Small intestine (tissue), 7 donors: ENCODE measurements at regions not wholly inside any gene's neighbourhood (a gene's known extent, or its start where the extent isn't known, plus 50 kb on each side); places are given as distances from the start of the nearest gene placed in this dataset.
"Not testable (repeated sequence)": the region's sequence is repeated elsewhere in the genome, so short reads cannot be mapped to it uniquely, and the experiment has no call there.

Source experiments
- DNase-seq, 2 donors: peaks; one replicate each; pipeline versions ENCODE4 v3.0.0 to v3.0.0-alpha.2; 2013
- FAIRE-seq: peaks from 2 replicates; lab custom pipeline; 2012; peaks lifted over from hg19 to GRCh38; lab: Jason Lieb, UNC
- H3K27ac ChIP-seq, 3 donors: one replicate each; pipeline ENCODE4 v1.5.1; 2013; ENCODE audit warnings: low read length in 2 of 3, mild to moderate bottlenecking in 2 of 3, control low read depth in 1 of 3, inconsistent platforms in 1 of 3, low read depth in 1 of 3, moderate library complexity in 1 of 3
- H3K27me3 ChIP-seq, 3 donors: one replicate each; pipeline ENCODE4 v1.6.1; 2013; ENCODE audit warnings: low read length in 3 of 3, inconsistent platforms in 1 of 3; ENCODE audit not compliant: control insufficient read depth in 3 of 3, insufficient read depth in 3 of 3
- H3K36me3 ChIP-seq, 3 donors: one replicate each; pipeline ENCODE4 v1.6.1; 2013; ENCODE audit warnings: low read length in 3 of 3, inconsistent platforms in 1 of 3, low read depth in 1 of 3, mild to moderate bottlenecking in 1 of 3, moderate library complexity in 1 of 3; ENCODE audit not compliant: control insufficient read depth in 3 of 3, insufficient read depth in 2 of 3
- H3K4me1 ChIP-seq, 3 donors: one replicate each; pipeline ENCODE4 v1.6.1; 2013; ENCODE audit warnings: low read length in 2 of 3, inconsistent platforms in 1 of 3, low read depth in 1 of 3, mild to moderate bottlenecking in 1 of 3, moderate library complexity in 1 of 3; ENCODE audit not compliant: control insufficient read depth in 3 of 3, insufficient read depth in 2 of 3
- H3K4me3 ChIP-seq, 3 donors: one replicate each; pipeline ENCODE4 v1.5.1; 2013; ENCODE audit warnings: low read length in 3 of 3, control low read depth in 1 of 3, inconsistent platforms in 1 of 3, low read depth in 1 of 3, mild to moderate bottlenecking in 1 of 3, moderate library complexity in 1 of 3
- H3K9me3 ChIP-seq, 2 donors: one replicate each; pipeline ENCODE4 v1.6.1; 2013; ENCODE audit warnings: low read depth in 1 of 2, low read length in 1 of 2; ENCODE audit not compliant: control insufficient read depth in 2 of 2, insufficient read depth in 1 of 2
- WGBS, 3 donors: extraction: QIAGEN DNeasy Blood & Tissue Kit; methylation state at CpG; one replicate each; pipeline ENCODE4 v1.1.7; 2013; 5-methylcytosine and 5-hydroxymethylcytosine counted together
- donor health status: healthy with polysubstance abuse.
- donor health status: control.
- donor health status: control.
- donor health status: Bipolar disorder and iron deficiency.
- donor health status: healthy.

- not testable (repeated sequence) for H3K9me3 ChIP-seq, DNase-seq, H3K4me1 ChIP-seq, H3K27ac ChIP-seq, FAIRE-seq, H3K4me3 ChIP-seq, H3K27me3 ChIP-seq, H3K36me3 ChIP-seq
- 73 to 85% (median 80%) methylated on average over 13 of the region's 13 CpGs for WGBS, 3 donors
Measured at GRCh38 chr1:30458730-30459485, 264.5 kb downstream of the MATN1 start.

GRCh38 chr1:30452925-30453324 is 270.5 kb downstream of the MATN1 start:
- H3K27me3 ChIP-seq: no peaks in the 10 kb centered on the region
- H3K9me3 ChIP-seq: no peaks in the 10 kb centered on the region
- FAIRE-seq (no peak), DNase-seq (no peak)
- H3K4me1 ChIP-seq: no peaks in the 10 kb centered on the region
- H3K36me3 ChIP-seq: no peaks in the 10 kb centered on the region
- H3K4me3 ChIP-seq: no peak overlapping the region
- WGBS, 3 donors: 89 to 92% (median 92%) methylated on average over 2 of the region's 2 CpGs
- H3K27ac ChIP-seq: no peak overlapping the region

GRCh38 chr1:30452170-30452569 is 271.2 kb downstream of the MATN1 start:
- 51 to 75% (median 63%) methylated on average over 2 of the region's 2 CpGs for WGBS, 3 donors
- H3K9me3 ChIP-seq: no peaks in the 10 kb centered on the region
- H3K36me3 ChIP-seq: no peaks in the 10 kb centered on the region
- DNase-seq (no peak), FAIRE-seq (no peak)
- no peaks in the 10 kb centered on the region for H3K27me3 ChIP-seq
- no peak overlapping the region for H3K27ac ChIP-seq
- no peak overlapping the region for H3K4me3 ChIP-seq
- no peaks in the 10 kb centered on the region for H3K4me1 ChIP-seq

GRCh38 chr1:30451532-30452125 is 271.8 kb downstream of the MATN1 start:
- no peaks in the 10 kb centered on the region for H3K36me3 ChIP-seq
- H3K4me1 ChIP-seq: no peaks in the 10 kb centered on the region
- H3K27ac ChIP-seq: no peak overlapping the region
- FAIRE-seq (no peak), DNase-seq (no peak)
- no peaks in the 10 kb centered on the region for H3K27me3 ChIP-seq
- no peaks in the 10 kb centered on the region for H3K9me3 ChIP-seq
- 81 to 91% (median 83%) methylated on average over 14 of the region's 14 CpGs for WGBS, 3 donors
- H3K4me3 ChIP-seq: no peak overlapping the region

GRCh38 chr1:30450818-30451233 is 272.6 kb downstream of the MATN1 start:
- 51 to 62% (median 62%) methylated on average over 5 of the region's 5 CpGs for WGBS, 3 donors
- Histone ChIP-seq H3K27me3 (no peaks in the 10 kb centered on the region), H3K27ac (no peak overlapping the region), H3K4me1 (no peaks in the 10 kb centered on the region), H3K4me3 (no peak overlapping the region), H3K36me3 (no peaks in the 10 kb centered on the region), H3K9me3 (no peaks in the 10 kb centered on the region)
- DNase-seq (no peak), FAIRE-seq (no peak)

DNA sequence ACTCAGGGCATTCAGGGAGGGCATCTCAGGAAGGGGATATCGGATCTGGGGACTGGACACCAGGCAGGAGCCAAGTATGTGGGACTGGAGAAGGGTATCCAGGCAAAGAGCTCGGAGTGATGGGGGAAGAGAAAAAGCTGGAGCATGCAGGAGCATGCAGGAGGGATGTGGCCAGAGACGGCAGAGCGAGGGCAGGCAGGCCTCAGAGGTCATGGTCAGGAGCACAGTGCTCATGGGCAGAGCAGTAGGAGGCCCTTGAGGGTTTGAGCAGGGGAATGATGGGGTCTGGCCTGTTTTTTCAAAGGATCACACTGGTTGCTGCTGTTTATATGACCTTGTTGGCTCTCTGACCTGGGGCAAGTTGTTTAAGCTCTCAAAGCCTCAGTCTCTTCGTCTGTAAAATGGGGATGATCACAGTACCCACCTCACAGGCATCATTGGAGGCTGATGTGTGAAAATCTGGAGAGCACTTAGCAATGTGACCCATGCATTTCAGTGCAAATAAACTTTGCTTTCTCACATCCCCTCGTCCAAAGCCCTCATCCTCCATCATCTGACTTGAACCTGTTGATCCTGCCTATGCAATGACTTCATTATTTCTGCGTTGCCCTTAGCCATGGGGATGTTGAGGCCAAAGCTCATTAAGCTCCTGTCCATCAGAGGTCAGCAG is 273.1 kb downstream of the MATN1 start:
- H3K27me3 ChIP-seq: no peaks in the 10 kb centered on the region
- FAIRE-seq: no peak
- DNase-seq: no peak
- no peak overlapping the region for H3K27ac ChIP-seq
- WGBS, 3 donors: 43 to 68% (median 64%) methylated on average over 7 of the region's 7 CpGs
- H3K36me3 ChIP-seq: no peaks in the 10 kb centered on the region
- H3K9me3 ChIP-seq: no peaks in the 10 kb centered on the region
- H3K4me3 ChIP-seq: no peak overlapping the region
- H3K4me1 ChIP-seq: no peaks in the 10 kb centered on the region

GRCh38 chr1:30449428-30450147 is 273.8 kb downstream of the MATN1 start:
- Histone ChIP-seq H3K27me3 (no peaks in the 10 kb centered on the region), H3K36me3 (no peaks in the 10 kb centered on the region), H3K4me1 (no peaks in the 10 kb centered on the region), H3K4me3 (no peak overlapping the region), H3K9me3 (no peaks in the 10 kb centered on the region), H3K27ac (no peak overlapping the region)
- WGBS, 3 donors: 81 to 86% (median 81%) methylated on average over 4 of the region's 4 CpGs
- no peak for DNase-seq
- FAIRE-seq: no peak

GRCh38 chr1:30449003-30449402 is 274.4 kb downstream of the MATN1 start:
- Histone ChIP-seq H3K27me3 (peaks cover 0 to 3% (median 0%) of the 10 kb centered on the region in 3 donors), H3K9me3 (no peaks in the 10 kb centered on the region), H3K27ac (no peak overlapping the region), H3K4me1 (no peaks in the 10 kb centered on the region), H3K36me3 (no peaks in the 10 kb centered on the region), H3K4me3 (no peak overlapping the region)
- DNase-seq (no peak), FAIRE-seq (no peak)
- WGBS, 3 donors: 45 to 63% (median 55%) methylated on average over 5 of the region's 5 CpGs
